K562 (cell line): ENCODE measurements at regions not wholly inside any gene's neighbourhood (a gene's known extent, or its start where the extent isn't known, plus 50 kb on each side); places are given as distances from the start of the nearest gene placed in this dataset.
A peak's percentile ranks its signal among the peaks of the same experiment; 100 is the strongest.
"Not testable (repeated sequence)": the region's sequence is repeated elsewhere in the genome, so short reads cannot be mapped to it uniquely, and the experiment has no call there.

ENCODE experiments used
- ATAC-seq: fragments of 200-7000 bp; cut with Tn5 transposase; 3 replicates; pipeline ENCODE4 v1.9.1; 2020; ENCODE audit warnings: moderate library complexity
- BruUV-seq: library from RNA; stranded (reverse); fragments of 400-500 nt; replicated peaks from 2 replicates; lab custom pipeline; 2021; lab: Mats Ljungman, UMichigan
- CTCF ChIA-PET: fragments of 300-600 bp; formaldehyde crosslinking; extraction: SDS; loops from one replicate; lab custom pipeline; 2021; ENCODE audit warnings: low intra/inter-chr PET ratio; lab: Yijun Ruan, JAX
- POLR2A ChIA-PET: fragments of 300-600, 350-650 bp; sonication (Branson Sonifier 250); formaldehyde crosslinking; extraction: SDS; loops from one replicate; lab custom pipeline; 2021; ENCODE audit warnings: antibody characterized with exemption, inconsistent platforms; lab: Yijun Ruan, JAX
- DNase-seq, 4 experiments: peaks; one replicate each; pipeline versions ENCODE4 v3.0.0 to v3.0.0-alpha.2; 2011 to 2018; ENCODE audit warnings: low spot score in 3 of 4, mixed read lengths in 3 of 4; ENCODE audit errors: extremely low read depth in 1 of 4
- FAIRE-seq: peaks from 2 replicates; lab custom pipeline; 2011; peaks lifted over from hg19 to GRCh38; lab: Jason Lieb, UNC
- H2AFZ ChIP-seq: 2 replicates; pipeline ENCODE4 v1.6.0; 2011; ENCODE audit warnings: low read depth, low read length, control low read depth, inconsistent platforms
- H3K27ac ChIP-seq: fragments of 200-600 bp; 3 replicates; pipeline ENCODE4 v1.8.0; 2011; ENCODE audit warnings: low read depth, mild to moderate bottlenecking, control low read depth, inconsistent platforms, low read length, moderate library complexity, mixed read lengths; ENCODE audit errors: extremely low read depth
- H3K27me3 ChIP-seq, 2 experiments: fragments of 300-600 bp in 1 of 2; 2 replicates in 1 of 2; 3 replicates in 1 of 2; pipeline versions ENCODE4 v1.6.0 to v1.8.0; 2011; ENCODE audit warnings: inconsistent platforms in 2 of 2, low read length in 2 of 2, mild to moderate bottlenecking in 1 of 2, mixed read lengths in 1 of 2, moderate library complexity in 1 of 2; ENCODE audit not compliant: control insufficient read depth in 2 of 2, insufficient read depth in 2 of 2
- H3K36me3 ChIP-seq: fragments of 300-600 bp; 3 replicates; pipeline ENCODE4 v1.8.0; 2011; ENCODE audit warnings: mild to moderate bottlenecking, low read length, inconsistent platforms; ENCODE audit not compliant: control insufficient read depth, insufficient read depth
- H3K4me1 ChIP-seq, 2 experiments: fragments of 200-600 bp in 1 of 2; replicated peaks in 1 of 2; 2 replicates in 1 of 2; 3 replicates in 1 of 2; pipeline versions ENCODE4 v1.5.1 to v1.8.0; 2011; ENCODE audit warnings: inconsistent platforms in 2 of 2, low read length in 2 of 2, mild to moderate bottlenecking in 1 of 2, mixed read lengths in 1 of 2, moderate library complexity in 1 of 2; ENCODE audit not compliant: control insufficient read depth in 2 of 2, insufficient read depth in 2 of 2
- H3K4me2 ChIP-seq: 2 replicates; pipeline ENCODE4 v1.6.1; 2011; ENCODE audit warnings: low read length, control low read depth, inconsistent platforms, mixed read lengths; ENCODE audit not compliant: insufficient read depth
- H3K4me3 ChIP-seq: fragments of 200-600 bp; sonication (generic), shearing (Covaris generic); 2 replicates; pipeline ENCODE4 v1.5.1; 2016; ENCODE audit warnings: control low read depth, inconsistent platforms
- H3K79me2 ChIP-seq: fragments of 200-600 bp; 3 replicates; pipeline ENCODE4 v1.8.0; 2011; ENCODE audit warnings: low read length, inconsistent platforms; ENCODE audit not compliant: control insufficient read depth, insufficient read depth
- H3K9ac ChIP-seq, 2 experiments: 2 replicates each; pipeline versions ENCODE4 v1.6.0 to v1.6.1; 2011; ENCODE audit warnings: low read depth in 2 of 2, low read length in 2 of 2, control low read depth in 1 of 2, inconsistent platforms in 1 of 2, mild to moderate bottlenecking in 1 of 2, mixed read lengths in 1 of 2; ENCODE audit not compliant: insufficient read depth in 1 of 2
- H3K9me1 ChIP-seq: one replicate; pipeline ENCODE4 v1.6.0; 2011; ENCODE audit warnings: inconsistent platforms, mild to moderate bottlenecking, low read length, moderate library complexity; ENCODE audit not compliant: control insufficient read depth, insufficient read depth
- H3K9me3 ChIP-seq: replicated peaks from 2 replicates; pipeline ENCODE4 v1.5.1; 2011; ENCODE audit warnings: low read depth, low read length, inconsistent platforms; ENCODE audit not compliant: control insufficient read depth, insufficient read depth
- H4K20me1 ChIP-seq: replicated peaks from 2 replicates; pipeline ENCODE4 v1.6.1; 2011; ENCODE audit warnings: low read length, inconsistent platforms, mixed read lengths; ENCODE audit not compliant: control insufficient read depth, insufficient read depth
- JUND ChIP-seq, 2 experiments: IDR thresholded peaks; 2 replicates in 1 of 2; 3 replicates in 1 of 2; pipeline ENCODE4 v1.6.1; 2011; ENCODE audit warnings: borderline replicate concordance in 2 of 2, low read depth in 2 of 2, low read length in 2 of 2, improper control_type of control experiment in 1 of 2, missing biosample characterization in 1 of 2, missing genetic modification characterization in 1 of 2, missing genetic modification reagents in 1 of 2
- TCF3 ChIP-seq: sonication (generic); formaldehyde crosslinking; IDR thresholded peaks from 2 replicates; pipeline ENCODE4 v1.4.0; 2020; ENCODE audit warnings: mild to moderate bottlenecking, missing genetic modification reagents
- VEZF1 ChIP-seq: fragments of 200-800 bp; sonication (Bioruptor generic); IDR thresholded peaks from 2 replicates; pipeline ENCODE4 v1.6.1; 2017; ENCODE audit warnings: missing genetic modification characterization, missing compliant biosample characterization
- ZBTB33 ChIP-seq: sonication (generic); formaldehyde crosslinking; IDR thresholded peaks from 2 replicates; pipeline ENCODE4 v1.8.1; 2023; ENCODE audit warnings: mild to moderate bottlenecking, missing genetic modification reagents
- ZNF316 ChIP-seq: fragments of 450-650 bp; IDR thresholded peaks from 2 replicates; pipeline ENCODE4 v1.6.1; 2016
- ZNF318 ChIP-seq, 2 experiments: fragments of 450-650 bp; IDR thresholded peaks; 2 replicates each; pipeline ENCODE4 v1.6.1; 2016; ENCODE audit warnings: mild to moderate bottlenecking in 2 of 2, borderline replicate concordance in 1 of 2, low read depth in 1 of 2, moderate library complexity in 1 of 2
- WGBS: fragments of 100-300 bp; shearing (Covaris generic); methylation state at CpG from one replicate; pipeline ENCODE4 v1.1.6; 2016; ENCODE audit warnings: low coverage, mixed read lengths; ENCODE audit not compliant: insufficient coverage; ENCODE audit errors: missing lambda C conversion rate; 5-methylcytosine and 5-hydroxymethylcytosine counted together
- in situ Hi-C: fragments of 300-500 bp; cut with MboI; formaldehyde crosslinking; loops from 4 replicates; pipeline ENCODE4 v1.15.0; 2018; ENCODE audit warnings: inconsistent platforms, mixed read lengths
- intact Hi-C: fragments of 100-400 bp; cut with micrococcal nuclease; formaldehyde crosslinking; loops from 2 replicates; pipeline ENCODE4 v1.14.2; 2022

GRCh38 chr3:197394464-197395321, 96.3 kb upstream of the DLG1 start (continued):
- peak in 1 of 2 experiments; percentile 62; a peak in 2 of 4 replicates for TF ChIP-seq ZNF318 (IDR thresholded peaks at IDR 0.05; ENCODE audit: borderline replicate concordance in 1 of 2, low read depth in 1 of 2)
- no peak for TF ChIP-seq ZNF316
- no peak for TF ChIP-seq ZBTB33 (CRISPR knock-in tag)
- peak; percentile 21; the same call in 1 of the 2 replicates for TF ChIP-seq VEZF1 (CRISPR knock-in tag)
- peak; percentile 54; the same call in 1 of the 2 replicates for TF ChIP-seq TCF3 (CRISPR knock-in tag)
- peak; percentile 90 for TF ChIP-seq JUND (IDR thresholded peaks at IDR 0.05; ENCODE audit: borderline replicate concordance, low read depth, low read length)
- TF ChIP-seq JUND (tag; IDR thresholded peaks at IDR 0.05; ENCODE audit: borderline replicate concordance, low read depth, low read length): peak; percentile 80

GRCh38 chr3:197394126-197394463, 95.7 kb upstream of the DLG1 start:
- POLR2A ChIA-PET: interaction anchor here (0.7 to 0.9 kb wide), 2 partner anchors 14 to 56 kb away, joined by 3 to 4 read pairs; no protein-coding TSS in a partner anchor
- H3K4me2 ChIP-seq, H4K20me1 ChIP-seq, DNase-seq, H3K4me1 ChIP-seq, BruUV-seq, H3K36me3 ChIP-seq, H3K79me2 ChIP-seq, ATAC-seq, H3K9me3 ChIP-seq, CTCF ChIA-PET, H2AFZ ChIP-seq, H3K9me1 ChIP-seq, FAIRE-seq, in situ Hi-C loops, H3K4me3 ChIP-seq, H3K27ac ChIP-seq, intact Hi-C loops: not testable (repeated sequence)
- Histone ChIP-seq H3K9ac (0 out of 4 replicates have a peak overlapping the region, but pooled peaks of 1 of the 2 experiments have one; percentile 36), H3K27me3 (peaks cover 62 to 75% of the 10 kb centered on the region in 2 experiments)
- 33% methylated on average over 7 of the region's 8 CpGs for WGBS
